Fibroblast of the aortic adventitia (primary cell): ENCODE measurements at regions not wholly inside any gene's neighbourhood (a gene's known extent, or its start where the extent isn't known, plus 50 kb on each side); places are given as distances from the start of the nearest gene placed in this dataset.

ENCODE experiments used
- DNase-seq: peaks from one replicate; pipeline ENCODE4 v3.0.0-alpha.2; 2010; ENCODE audit warnings: low read depth
- H3K4me3 ChIP-seq: 2 replicates; pipeline ENCODE4 v1.5.1; 2011; ENCODE audit warnings: low read depth, mild to moderate bottlenecking, control low read depth, low read length, moderate library complexity
- TF ChIP-seq, protein P1 (sequence below): IDR thresholded peaks from 2 replicates; pipeline ENCODE4 v1.5.1; 2011; ENCODE audit warnings: mild to moderate bottlenecking, low read length, control low read depth, inconsistent platforms; ENCODE audit not compliant: insufficient read depth

DNA sequence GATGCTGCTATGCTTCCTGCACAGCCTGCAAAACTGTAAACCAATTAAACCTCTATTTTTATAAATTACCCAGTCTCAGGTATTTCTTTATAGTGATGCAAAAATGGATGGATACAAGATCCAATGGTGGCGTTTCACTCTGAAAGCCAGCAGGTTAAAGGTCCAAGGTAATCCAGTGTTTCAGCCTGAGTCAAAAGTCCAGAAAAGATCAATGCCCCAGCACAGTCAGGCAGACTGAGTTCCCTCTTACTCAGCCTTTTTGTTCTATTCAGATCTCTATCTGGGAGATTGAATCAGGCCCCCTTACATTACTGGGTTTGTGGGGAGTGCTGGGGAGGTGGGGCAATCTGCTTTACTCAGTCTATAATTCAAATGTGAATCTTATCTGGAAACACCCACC lies 464.5 kb downstream of the GXYLT1 start:
- TF ChIP-seq, protein P1, sequence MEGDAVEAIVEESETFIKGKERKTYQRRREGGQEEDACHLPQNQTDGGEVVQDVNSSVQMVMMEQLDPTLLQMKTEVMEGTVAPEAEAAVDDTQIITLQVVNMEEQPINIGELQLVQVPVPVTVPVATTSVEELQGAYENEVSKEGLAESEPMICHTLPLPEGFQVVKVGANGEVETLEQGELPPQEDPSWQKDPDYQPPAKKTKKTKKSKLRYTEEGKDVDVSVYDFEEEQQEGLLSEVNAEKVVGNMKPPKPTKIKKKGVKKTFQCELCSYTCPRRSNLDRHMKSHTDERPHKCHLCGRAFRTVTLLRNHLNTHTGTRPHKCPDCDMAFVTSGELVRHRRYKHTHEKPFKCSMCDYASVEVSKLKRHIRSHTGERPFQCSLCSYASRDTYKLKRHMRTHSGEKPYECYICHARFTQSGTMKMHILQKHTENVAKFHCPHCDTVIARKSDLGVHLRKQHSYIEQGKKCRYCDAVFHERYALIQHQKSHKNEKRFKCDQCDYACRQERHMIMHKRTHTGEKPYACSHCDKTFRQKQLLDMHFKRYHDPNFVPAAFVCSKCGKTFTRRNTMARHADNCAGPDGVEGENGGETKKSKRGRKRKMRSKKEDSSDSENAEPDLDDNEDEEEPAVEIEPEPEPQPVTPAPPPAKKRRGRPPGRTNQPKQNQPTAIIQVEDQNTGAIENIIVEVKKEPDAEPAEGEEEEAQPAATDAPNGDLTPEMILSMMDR: no peak

DNA sequence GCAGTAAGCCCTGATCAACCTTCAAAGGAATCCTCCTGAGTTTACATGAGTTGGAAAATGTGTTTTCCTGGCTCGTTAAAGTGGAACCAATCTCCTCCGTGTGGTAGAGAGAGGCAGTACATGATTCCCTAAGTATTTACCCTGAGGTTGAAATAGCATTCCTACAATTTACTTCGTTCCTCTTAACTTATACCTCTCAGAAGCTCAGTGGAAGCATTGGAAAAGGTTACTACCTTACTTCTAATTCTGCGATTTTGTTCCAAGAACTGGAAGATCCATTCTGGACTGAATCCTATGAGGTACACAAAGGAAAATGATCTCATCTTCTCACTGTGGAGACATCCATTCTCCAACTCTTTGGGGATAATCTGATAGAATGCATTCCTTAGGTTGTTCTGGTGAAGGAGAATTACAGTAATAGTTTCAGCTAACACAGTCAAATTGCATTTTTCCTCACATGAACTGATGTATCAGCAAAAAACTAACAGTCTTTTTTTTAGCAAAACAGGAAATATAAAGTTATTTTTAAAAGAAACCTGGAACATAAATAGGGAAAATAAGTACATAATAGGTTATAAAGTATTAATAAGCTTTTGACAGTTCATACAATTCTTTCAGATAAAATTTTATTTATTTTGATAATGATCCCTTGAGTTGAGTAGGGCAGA lies 475.6 kb downstream of the PDZRN4 start:
- no peak overlapping the region for H3K4me3 ChIP-seq
- no peak for DNase-seq
- TF ChIP-seq, protein P1: no peak

More for the DNA sequence above, 464.5 kb downstream of the GXYLT1 start:
- no peak for DNase-seq
- no peak overlapping the region for H3K4me3 ChIP-seq

DNA sequence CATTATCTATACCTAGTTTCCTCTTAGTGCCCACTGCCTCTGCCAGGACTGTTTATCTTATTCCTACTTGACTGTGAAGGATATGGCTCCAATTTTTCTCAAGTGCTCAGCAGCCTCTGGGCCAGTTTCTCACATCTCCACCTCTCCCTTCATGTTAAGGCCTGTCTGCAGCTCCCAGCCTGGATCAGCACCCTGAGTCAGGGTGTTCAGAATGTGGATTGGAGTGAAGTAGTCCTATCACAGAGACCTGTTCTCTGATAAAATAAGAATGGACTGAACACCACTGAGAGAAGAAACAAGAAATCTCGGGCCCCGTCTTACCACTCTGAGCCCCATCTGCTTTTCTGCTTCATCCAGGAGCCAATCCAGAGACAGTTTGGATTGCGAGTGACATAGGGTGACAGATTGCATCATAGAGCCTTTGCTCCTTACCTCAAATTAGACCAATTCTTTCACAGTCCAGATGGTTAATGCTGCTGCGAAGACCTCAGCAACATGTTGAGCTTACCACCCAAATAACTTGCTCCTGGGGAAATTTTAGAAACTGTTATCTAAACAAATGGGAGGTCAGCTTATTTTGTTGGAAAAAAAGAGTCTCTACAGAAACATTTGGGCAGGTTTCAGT lies 473.1 kb downstream of the PDZRN4 start:
- H3K4me3 ChIP-seq: no peak overlapping the region
- TF ChIP-seq, protein P1: no peak
- DNase-seq: no peak

DNA sequence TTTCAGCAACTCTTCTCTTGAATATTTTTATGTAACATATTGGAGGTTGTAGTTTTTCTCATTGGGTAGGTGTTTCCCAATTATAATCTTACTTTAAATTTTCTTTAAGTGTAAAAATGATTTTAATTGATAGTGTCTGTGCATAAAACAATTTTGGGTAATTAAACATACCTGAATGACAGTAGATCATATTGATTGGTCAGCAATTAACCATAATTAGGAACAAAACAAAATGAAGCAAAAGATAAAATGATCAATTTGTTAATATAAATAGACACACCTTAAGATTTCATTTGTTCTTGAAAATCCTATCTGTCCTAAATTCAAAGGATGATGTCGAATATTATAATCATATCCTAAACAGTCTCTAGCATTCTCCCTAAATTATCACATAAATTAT lies 468.3 kb downstream of the PDZRN4 start:
- H3K4me3 ChIP-seq: no peak overlapping the region
- no peak for DNase-seq
- TF ChIP-seq, protein P1: no peak

GRCh38 chr12:41653386-41654326 lies 465.5 kb downstream of the PDZRN4 start:
- no peak overlapping the region for H3K4me3 ChIP-seq
- no peak for DNase-seq
- TF ChIP-seq, protein P1: no peak

- TF ChIP-seq, protein P1: no peak
- no peak overlapping the region for H3K4me3 ChIP-seq
- no peak for DNase-seq
Measured at GRCh38 chr12:41652981-41653380, 464.9 kb downstream of the PDZRN4 start.
